ENCODE measurements at regions not wholly inside any gene's neighbourhood (a gene's known extent, or its start where the extent isn't known, plus 50 kb on each side); places are given as distances from the start of the nearest gene placed in this dataset.
"Not testable (repeated sequence)": the region's sequence is repeated elsewhere in the genome, so short reads cannot be mapped to it uniquely, and the experiment has no call there.

DNA sequence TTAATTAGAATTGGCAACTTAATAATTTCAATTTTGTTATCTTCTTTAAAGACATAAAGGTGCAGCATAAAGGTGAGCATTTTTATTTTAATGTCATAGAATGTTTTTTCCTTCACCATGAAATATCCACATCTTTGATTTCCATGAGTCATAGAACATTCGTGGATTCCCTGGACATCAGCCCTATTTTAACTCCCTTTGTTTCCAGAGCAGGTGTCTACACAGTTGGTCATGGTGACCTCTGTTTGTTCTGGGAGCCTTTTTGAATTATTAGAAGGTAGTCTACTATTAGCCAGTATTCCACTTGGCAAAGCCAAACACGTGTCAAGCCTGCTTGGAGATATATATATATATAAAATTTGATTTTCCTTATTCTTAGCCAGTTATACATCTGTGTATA lies 572.9 kb downstream of the LTN1 start:
- DNase-seq (ENCODE audit: low spot score): no peak

GRCh38 chr21:28418726-28419514 lies 573.8 kb downstream of the LTN1 start:
- DNase-seq (ENCODE audit: low spot score): no peak

- DNase-seq (ENCODE audit: low spot score): no peak
These were observed 582.4 kb downstream of the LTN1 start for GRCh38 chr21:28410256-28410655.

DNA sequence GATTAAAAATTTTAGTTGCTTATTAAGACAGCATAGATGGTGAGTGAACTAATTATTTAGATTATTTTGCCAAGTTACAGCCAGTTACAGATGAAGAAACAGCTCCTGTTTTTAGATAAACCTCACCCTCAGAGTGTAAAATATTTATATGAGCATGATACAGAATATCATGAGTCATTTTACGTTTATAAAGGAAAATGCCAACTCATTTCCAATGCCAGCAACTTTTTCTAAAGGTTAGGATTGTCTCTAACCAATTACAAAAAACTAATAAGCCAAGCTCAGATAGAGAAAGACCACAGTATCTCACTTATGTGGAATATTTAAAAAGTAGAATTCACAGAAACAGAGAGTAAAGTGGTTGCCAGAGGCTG lies 590.1 kb downstream of the LTN1 start:
- DNase-seq (ENCODE audit: low spot score): no peak

DNA sequence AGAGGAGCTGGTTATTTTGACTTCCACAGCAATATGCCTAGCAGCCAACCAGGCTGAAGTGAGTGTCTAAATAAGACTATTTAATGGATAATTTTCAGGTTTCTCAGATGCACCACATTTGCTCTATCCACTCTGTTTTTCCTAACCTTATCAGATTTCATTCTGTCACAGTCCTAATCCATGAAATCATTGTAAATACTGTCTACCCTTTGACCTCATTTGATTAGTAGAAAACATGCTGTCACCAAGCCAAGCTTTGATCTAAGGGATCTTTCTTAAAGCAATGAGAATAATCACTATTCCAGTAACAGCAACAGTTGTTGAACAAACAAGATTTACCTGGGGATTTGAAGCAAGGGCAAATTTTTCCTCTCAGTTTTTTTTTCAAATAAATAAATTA lies 595.6 kb downstream of the LTN1 start:
- DNase-seq (ENCODE audit: low spot score): no peak

DNA sequence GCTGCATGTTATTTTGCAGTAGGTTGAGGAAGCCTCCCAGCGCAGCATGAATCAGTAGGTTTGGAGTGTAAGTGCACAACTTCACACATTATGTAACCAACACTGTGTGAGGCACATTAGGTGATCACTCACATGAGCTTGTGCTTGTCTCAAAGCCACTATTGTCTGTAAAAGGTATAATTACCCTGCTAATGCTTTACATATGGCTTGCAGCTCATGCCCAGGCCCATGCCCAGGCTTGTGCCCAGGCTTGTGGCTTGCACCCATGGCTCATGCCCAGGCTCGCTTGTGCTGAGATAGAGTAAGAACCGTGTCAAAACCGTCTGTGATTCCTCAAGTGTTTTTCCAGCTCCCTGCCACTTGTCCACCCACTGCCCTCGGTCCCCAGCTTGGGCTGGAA lies 596.3 kb downstream of the LTN1 start:
- no peak for DNase-seq (ENCODE audit: low spot score)

GRCh38 chr21:28393279-28393678 lies 599.4 kb downstream of the LTN1 start:
- no peak for DNase-seq (ENCODE audit: low spot score)

DNA sequence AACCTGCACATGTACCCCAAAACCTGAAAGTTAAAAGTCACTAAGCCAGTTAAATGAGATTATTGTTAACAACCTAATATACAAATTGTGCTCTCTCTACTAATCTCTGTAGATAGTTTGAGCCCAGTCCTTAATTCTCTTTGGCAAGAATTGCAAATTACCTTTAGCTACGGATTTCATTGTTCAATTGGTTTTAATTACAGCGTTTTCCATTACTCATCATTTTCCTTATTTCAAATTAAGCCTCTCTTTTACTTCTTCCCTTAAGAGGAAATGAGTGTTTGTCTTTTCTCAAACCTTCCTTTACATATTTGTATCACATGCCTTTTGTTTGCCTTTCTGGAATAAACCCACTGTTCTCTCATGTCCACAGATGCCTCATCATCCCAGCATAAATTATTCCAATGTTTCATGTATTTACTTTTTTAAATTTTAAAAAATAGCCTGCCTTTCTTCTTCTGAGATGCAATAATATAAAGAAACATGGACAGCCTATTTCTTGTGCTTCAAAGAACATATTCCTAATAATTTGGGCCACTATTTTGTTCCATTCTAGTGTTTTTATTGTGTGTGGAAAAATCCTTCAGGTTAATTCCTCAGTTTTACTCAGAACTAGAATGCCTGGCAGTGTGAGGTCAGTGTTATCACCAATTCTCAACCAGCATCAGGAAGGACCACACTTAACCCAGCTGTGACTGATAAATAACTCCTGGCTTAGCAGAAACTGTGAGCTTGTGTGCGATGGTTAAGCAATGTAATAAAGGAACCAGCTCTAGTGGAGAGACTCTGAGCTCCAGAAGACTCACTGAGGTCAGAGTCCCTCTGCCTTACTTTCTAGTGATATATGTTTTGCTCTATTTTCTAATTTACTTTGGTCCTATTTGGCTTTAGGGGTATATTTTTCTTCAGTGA lies 600.5 kb downstream of the LTN1 start:
- no peak for DNase-seq (ENCODE audit: low spot score)

DNA sequence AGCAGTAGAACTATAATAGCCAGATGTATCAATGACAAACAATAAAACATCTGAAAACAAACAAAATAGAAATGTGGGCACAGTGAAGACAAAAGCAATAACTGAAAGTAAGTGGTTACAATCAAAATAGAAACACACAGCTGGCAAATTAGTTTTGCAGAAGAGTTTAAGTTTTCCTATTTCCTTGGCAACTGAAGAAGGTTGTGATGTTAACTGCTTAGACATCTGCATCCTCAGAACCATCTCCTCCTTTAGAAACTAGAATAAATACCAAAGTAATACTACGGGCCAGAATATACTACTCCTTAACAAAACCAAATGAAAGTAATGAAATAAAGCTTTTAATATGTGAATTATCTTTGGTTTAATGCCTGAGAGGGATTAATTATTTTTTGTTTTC lies 605.5 kb downstream of the LTN1 start:
- DNase-seq (ENCODE audit: low spot score): no peak

DNA sequence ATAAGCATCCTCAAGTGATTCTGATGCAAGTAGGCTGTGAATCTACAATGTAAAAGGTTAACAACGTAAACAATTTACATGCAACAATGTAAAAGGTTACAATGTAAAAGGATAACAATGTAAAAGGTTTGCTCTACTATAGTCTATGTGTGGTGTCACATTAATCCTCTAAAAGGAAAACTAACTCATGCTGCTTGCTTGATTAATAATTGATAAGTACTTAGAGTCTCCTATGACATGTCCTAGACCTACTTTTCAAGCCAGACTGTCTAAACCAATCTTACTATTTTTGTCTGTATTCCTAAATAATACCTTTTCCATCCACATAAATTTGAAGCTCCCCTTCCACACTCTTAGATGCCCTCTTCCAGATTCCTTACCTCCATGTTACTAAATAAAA lies 606.8 kb downstream of the LTN1 start:
- no peak for DNase-seq (ENCODE audit: low spot score)

DNA sequence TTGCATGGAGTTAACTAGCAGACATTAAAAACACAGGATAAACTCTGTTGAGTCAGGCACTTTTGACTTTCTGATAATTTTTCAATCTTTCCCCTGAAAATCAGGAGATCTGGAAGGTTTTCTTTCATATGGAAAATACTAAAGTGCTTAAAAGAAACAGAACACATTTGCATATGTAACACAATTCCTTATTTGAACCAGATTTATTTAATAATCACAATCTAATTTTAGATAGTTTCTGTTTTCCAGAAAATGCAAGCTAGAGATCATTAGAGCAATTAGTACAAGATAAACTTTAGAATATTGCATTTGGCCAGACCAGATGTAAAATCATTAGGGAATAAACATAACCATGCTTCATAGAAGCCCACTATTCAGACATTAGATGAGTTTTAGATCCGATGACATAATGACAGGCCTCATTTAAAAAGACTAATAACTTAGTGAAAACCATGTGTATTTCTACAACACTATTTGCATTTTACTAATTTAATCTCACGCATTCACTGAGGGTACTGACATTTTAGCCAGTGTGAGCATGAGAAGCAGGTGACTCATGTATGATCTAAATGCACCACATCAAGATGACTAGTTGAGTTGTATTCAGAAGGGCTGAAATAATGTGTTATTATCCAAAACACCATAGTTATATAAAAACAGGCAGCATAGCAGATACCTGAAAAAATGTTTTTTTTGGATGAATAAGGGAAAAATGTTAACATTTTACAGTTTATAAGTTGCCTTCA lies 611.5 kb downstream of the LTN1 start:
- not testable (repeated sequence) for DNase-seq (ENCODE audit: low spot score)

DNA sequence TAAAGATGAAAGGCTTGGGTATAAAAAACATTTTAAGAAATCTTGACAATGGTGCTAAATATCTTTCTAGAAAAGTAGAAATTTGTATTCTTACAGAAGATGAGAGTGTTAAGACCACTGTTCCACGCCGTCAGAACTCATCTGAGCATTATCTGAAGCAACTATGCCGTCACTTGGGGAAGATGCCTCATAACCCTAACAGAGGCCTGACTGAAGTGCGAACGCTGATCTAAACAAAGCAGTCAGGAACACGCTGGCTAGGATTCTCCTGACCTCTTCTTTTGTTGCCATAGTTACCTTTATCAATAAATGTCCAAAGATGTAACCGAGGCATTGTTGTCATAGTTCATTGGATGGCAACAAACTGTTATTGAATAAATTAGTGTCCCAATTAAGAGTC lies 612.4 kb downstream of the LTN1 start:
- DNase-seq (ENCODE audit: low spot score): no peak

GRCh38 chr21:28378026-28378425 lies 614.7 kb downstream of the LTN1 start:
- no peak for DNase-seq (ENCODE audit: low spot score)

DNA sequence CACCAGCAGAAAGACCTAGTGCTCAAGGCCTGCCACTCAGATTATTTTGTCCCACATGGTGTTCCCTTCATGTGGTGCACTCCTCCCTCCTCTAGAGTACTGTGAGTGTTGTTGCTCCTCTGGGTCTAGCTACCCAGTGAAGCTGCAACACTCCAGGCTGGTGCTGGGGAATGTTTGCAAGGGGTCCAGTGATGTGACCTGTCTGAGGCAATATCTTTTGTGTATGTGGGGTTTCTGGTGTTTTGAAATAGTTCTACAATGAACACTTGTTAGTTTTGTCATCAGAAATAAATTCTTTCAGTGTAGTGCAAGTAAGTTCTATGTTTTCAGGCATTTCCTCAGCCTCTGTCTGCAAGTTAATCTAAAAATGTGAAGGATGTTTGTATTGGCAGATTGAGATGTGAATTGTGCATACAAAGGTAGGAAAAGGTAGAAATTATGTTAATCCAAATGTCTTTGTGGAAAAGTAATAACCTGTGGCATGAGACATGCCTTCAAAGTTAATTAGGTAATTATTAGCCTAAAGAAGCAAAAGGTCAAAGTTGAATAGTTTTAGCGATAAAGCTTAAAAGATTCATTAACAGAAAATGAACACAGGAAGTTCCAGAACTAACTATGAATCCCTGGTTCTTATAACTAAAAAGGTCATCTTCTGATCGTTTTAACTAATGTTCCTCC lies 616.8 kb downstream of the LTN1 start:
- no peak for DNase-seq (ENCODE audit: low spot score)

- no peak for DNase-seq (ENCODE audit: low spot score)
These were observed 617.8 kb downstream of the LTN1 start for GRCh38 chr21:28374881-28375280.

DNA sequence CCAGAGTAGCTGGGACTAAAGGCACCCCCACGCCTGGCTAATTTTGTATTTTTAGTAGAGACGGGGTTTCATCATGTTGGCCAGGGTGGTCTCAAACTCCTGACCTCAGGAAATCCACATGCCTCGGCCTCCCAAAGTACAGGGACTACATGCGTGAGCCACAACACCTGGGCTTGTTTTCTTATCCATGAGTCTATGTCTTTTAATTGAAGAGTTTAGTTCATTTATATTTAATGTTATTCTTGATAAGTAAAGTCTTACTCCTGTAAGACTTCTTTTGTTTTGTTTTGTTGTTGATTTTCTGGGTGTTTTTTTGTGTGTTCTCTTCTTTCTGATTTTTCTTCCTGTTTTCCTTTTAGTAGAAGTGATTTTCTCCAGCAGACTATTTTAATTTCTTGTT lies 621.0 kb downstream of the LTN1 start:
- no peak for DNase-seq (ENCODE audit: low spot score)

- no peak for DNase-seq (ENCODE audit: low spot score)
These were observed 633.4 kb downstream of the LTN1 start for GRCh38 chr21:28359300-28359699.

- DNase-seq (ENCODE audit: low spot score): no peak
These were observed 634.0 kb downstream of the LTN1 start for GRCh38 chr21:28358702-28359101.

DNA sequence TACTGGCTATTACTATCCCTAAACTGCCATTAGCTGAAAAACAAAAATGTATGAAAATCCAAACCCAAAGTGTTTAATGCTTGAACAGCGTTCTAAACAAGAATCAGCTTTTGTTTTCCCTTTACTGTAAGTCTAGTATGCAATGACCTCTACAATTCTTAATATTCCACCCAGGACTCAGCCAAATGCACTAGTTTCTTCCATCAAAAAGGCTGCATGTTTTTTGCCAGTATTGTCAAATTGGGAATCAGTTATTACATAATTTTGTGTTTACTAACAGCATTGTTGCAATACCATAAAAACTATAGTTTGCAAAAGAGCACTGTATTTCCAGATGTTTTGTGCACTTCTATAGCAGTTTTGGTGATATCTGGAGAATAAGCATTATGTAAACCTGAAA lies 634.5 kb downstream of the LTN1 start:
- DNase-seq (ENCODE audit: low spot score): no peak

GRCh38 chr21:28357743-28358142 lies 634.9 kb downstream of the LTN1 start:
- DNase-seq (ENCODE audit: low spot score): no peak

DNA sequence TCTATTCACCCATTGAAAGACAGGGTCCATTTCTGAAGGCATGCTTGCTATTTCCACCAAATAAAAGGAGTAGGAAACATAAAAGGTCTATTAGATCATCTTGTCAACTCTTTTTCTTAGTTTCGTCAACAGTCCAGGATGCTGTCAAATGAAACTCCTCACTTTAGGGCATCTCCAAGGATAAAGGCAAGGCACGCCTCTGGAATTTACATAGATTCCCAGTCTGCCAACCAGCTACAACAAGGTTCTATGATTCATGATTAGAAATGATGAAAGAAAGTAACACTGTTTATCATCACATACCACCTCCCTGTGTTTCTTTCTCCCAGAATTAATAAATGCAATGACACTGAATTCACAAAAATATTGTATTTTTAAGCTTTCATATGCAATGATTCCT lies 636.3 kb downstream of the LTN1 start:
- no peak for DNase-seq (ENCODE audit: low spot score)

DNA sequence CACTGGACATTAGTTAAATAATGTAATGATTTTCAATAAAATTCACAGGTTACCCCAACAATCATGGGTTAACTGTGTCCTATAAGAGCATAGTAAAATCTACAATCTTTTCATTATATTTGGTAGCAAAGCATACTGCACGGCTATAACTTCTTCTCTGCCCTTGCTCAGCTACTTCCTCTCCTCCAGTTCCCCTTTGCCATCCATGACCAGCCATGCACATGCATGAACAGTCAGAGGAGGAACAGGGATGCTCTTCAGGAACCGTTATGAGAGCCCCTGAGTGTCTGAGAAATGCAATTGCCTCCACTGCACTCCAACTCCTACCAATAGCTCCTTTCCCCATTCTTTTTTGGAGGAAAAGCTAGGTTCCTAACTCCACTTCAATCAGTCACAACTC lies 646.7 kb downstream of the LTN1 start:
- no peak for DNase-seq (ENCODE audit: low spot score)

All from ecto neural progenitor cell (in vitro differentiated cells).